SK-N-SH (cell line): ENCODE measurements at regions not wholly inside any gene's neighbourhood (a gene's known extent, or its start where the extent isn't known, plus 50 kb on each side); places are given as distances from the start of the nearest gene placed in this dataset.

Source experiments
- TF ChIP-seq, protein P1 (sequence below): fragments of 200-600 bp; sonication (generic); IDR thresholded peaks from 2 replicates; pipeline ENCODE4 v1.6.1; 2017; ENCODE audit warnings: antibody characterized with exemption, mild to moderate bottlenecking, moderate library complexity
- TF ChIP-seq, protein P2 (sequence below): IDR thresholded peaks from 2 replicates; pipeline ENCODE4 v1.4.0; 2012; ENCODE audit warnings: low read depth, borderline replicate concordance

- TF ChIP-seq, protein P1, sequence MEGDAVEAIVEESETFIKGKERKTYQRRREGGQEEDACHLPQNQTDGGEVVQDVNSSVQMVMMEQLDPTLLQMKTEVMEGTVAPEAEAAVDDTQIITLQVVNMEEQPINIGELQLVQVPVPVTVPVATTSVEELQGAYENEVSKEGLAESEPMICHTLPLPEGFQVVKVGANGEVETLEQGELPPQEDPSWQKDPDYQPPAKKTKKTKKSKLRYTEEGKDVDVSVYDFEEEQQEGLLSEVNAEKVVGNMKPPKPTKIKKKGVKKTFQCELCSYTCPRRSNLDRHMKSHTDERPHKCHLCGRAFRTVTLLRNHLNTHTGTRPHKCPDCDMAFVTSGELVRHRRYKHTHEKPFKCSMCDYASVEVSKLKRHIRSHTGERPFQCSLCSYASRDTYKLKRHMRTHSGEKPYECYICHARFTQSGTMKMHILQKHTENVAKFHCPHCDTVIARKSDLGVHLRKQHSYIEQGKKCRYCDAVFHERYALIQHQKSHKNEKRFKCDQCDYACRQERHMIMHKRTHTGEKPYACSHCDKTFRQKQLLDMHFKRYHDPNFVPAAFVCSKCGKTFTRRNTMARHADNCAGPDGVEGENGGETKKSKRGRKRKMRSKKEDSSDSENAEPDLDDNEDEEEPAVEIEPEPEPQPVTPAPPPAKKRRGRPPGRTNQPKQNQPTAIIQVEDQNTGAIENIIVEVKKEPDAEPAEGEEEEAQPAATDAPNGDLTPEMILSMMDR = no peak
- TF ChIP-seq, protein P2, sequence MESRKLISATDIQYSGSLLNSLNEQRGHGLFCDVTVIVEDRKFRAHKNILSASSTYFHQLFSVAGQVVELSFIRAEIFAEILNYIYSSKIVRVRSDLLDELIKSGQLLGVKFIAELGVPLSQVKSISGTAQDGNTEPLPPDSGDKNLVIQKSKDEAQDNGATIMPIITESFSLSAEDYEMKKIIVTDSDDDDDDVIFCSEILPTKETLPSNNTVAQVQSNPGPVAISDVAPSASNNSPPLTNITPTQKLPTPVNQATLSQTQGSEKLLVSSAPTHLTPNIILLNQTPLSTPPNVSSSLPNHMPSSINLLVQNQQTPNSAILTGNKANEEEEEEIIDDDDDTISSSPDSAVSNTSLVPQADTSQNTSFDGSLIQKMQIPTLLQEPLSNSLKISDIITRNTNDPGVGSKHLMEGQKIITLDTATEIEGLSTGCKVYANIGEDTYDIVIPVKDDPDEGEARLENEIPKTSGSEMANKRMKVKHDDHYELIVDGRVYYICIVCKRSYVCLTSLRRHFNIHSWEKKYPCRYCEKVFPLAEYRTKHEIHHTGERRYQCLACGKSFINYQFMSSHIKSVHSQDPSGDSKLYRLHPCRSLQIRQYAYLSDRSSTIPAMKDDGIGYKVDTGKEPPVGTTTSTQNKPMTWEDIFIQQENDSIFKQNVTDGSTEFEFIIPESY = no peak
Measured at GRCh38 chr7:131028295-131028694, 294.3 kb upstream of the KLF14 start.
